Adrenal gland (tissue), 5 donors: ENCODE measurements at regions not wholly inside any gene's neighbourhood (a gene's known extent, or its start where the extent isn't known, plus 50 kb on each side); places are given as distances from the start of the nearest gene placed in this dataset.

Source experiments
- CTCF ChIP-seq, 6 experiments: fragments of 450-650 bp in 4 of 6; fragments of 200-600 bp in 2 of 6; sonication (generic) in 1 of 6; IDR thresholded peaks; 1 replicate in 5 of 6; 2 replicates in 1 of 6; pipeline versions ENCODE4 v1.5.1 to v1.8.0; 2016 to 2021; ENCODE audit warnings: antibody characterized with exemption in 6 of 6, mild to moderate bottlenecking in 2 of 6, moderate library complexity in 1 of 6
- POLR2A ChIP-seq, 2 donors: fragments of 450-650 bp; IDR thresholded peaks; one replicate each; pipeline ENCODE4 v1.6.1; 2017; ENCODE audit warnings: antibody characterized with exemption in 2 of 2, mild to moderate bottlenecking in 2 of 2, moderate library complexity in 1 of 2
- donor health status: DM: no; HTN: no; CAD: no.

GRCh38 chr7:94813917-94814316 is 93.5 kb upstream of the PPP1R9A start:
- no peak for TF ChIP-seq CTCF (IDR thresholded peaks at IDR 0.05)
- no peak for TF ChIP-seq POLR2A (IDR thresholded peaks at IDR 0.05)
